ENCODE measurements at regions not wholly inside any gene's neighbourhood (a gene's known extent, or its start where the extent isn't known, plus 50 kb on each side); places are given as distances from the start of the nearest gene placed in this dataset.
"Not testable (repeated sequence)": the region's sequence is repeated elsewhere in the genome, so short reads cannot be mapped to it uniquely, and the experiment has no call there.

GRCh38 chr12:33026791-33027190 is 130.2 kb upstream of the PKP2 start:
- no peaks in the 10 kb centered on the region for H3K27me3 ChIP-seq (ENCODE audit: insufficient read depth, low read length, poor library complexity)
- no peaks in the 10 kb centered on the region for H3K9me3 ChIP-seq (ENCODE audit: insufficient read depth, low read length, severe bottlenecking)
- TF ChIP-seq CTCF (IDR thresholded peaks at IDR 0.05; ENCODE audit: borderline replicate concordance, extremely low read depth, low read length, poor library complexity, severe bottlenecking) (no peak), EZH2 (IDR thresholded peaks at IDR 0.05; ENCODE audit: borderline replicate concordance, low read depth, low read length, severe bottlenecking) (no peak)
- no peak overlapping the region for H2AFZ ChIP-seq (ENCODE audit: low read depth, low read length)
- H4K20me1 ChIP-seq (ENCODE audit: insufficient read depth, low read length), result no peaks in the 10 kb centered on the region
- no peak overlapping the region for H3K9ac ChIP-seq (ENCODE audit: low read depth, low read length)
- no peak overlapping the region for H3K27ac ChIP-seq (ENCODE audit: low read length)
- no peaks in the 10 kb centered on the region for H3K4me1 ChIP-seq (ENCODE audit: insufficient read depth, low read length)
- no peak overlapping the region for H3K4me2 ChIP-seq (ENCODE audit: insufficient read depth, low read length)
- DNase-seq, result no peak
- ATAC-seq (ENCODE audit: insufficient read depth, low read depth), result no peak
- H3K36me3 ChIP-seq (ENCODE audit: insufficient read depth, low read length), result no peaks in the 10 kb centered on the region
- no peak overlapping the region for H3K4me3 ChIP-seq (ENCODE audit: low read depth in 1 of 2, low read length in 2 of 2)
- H3K79me2 ChIP-seq (ENCODE audit: insufficient read depth, low read length), result no peaks in the 10 kb centered on the region

- ATAC-seq (ENCODE audit: insufficient read depth, low read depth); H3K4me3 ChIP-seq (ENCODE audit: low read depth in 1 of 2, low read length in 2 of 2); H3K9ac ChIP-seq (ENCODE audit: low read depth, low read length); H2AFZ ChIP-seq (ENCODE audit: low read depth, low read length); H3K27me3 ChIP-seq (ENCODE audit: insufficient read depth, low read length, poor library complexity); H3K79me2 ChIP-seq (ENCODE audit: insufficient read depth, low read length); DNase-seq; H3K4me2 ChIP-seq (ENCODE audit: insufficient read depth, low read length); H3K27ac ChIP-seq (ENCODE audit: low read length); H3K9me3 ChIP-seq (ENCODE audit: insufficient read depth, low read length, severe bottlenecking); H3K36me3 ChIP-seq (ENCODE audit: insufficient read depth, low read length); H4K20me1 ChIP-seq (ENCODE audit: insufficient read depth, low read length); H3K4me1 ChIP-seq (ENCODE audit: insufficient read depth, low read length): not testable (repeated sequence)
These were observed 126.1 kb upstream of the PKP2 start for GRCh38 chr12:33022724-33023123.

GRCh38 chr12:33017029-33017428 is 120.5 kb upstream of the PKP2 start:
- not testable (repeated sequence) for DNase-seq; H3K9ac ChIP-seq (ENCODE audit: low read depth, low read length); H4K20me1 ChIP-seq (ENCODE audit: insufficient read depth, low read length); H2AFZ ChIP-seq (ENCODE audit: low read depth, low read length); H3K36me3 ChIP-seq (ENCODE audit: insufficient read depth, low read length); H3K4me3 ChIP-seq (ENCODE audit: low read depth in 1 of 2, low read length in 2 of 2); H3K4me1 ChIP-seq (ENCODE audit: insufficient read depth, low read length); ATAC-seq (ENCODE audit: insufficient read depth, low read depth); H3K27me3 ChIP-seq (ENCODE audit: insufficient read depth, low read length, poor library complexity); H3K79me2 ChIP-seq (ENCODE audit: insufficient read depth, low read length); H3K27ac ChIP-seq (ENCODE audit: low read length); H3K4me2 ChIP-seq (ENCODE audit: insufficient read depth, low read length)
- peaks cover 14% of the 10 kb centered on the region for H3K9me3 ChIP-seq (ENCODE audit: insufficient read depth, low read length, severe bottlenecking)

- H2AFZ ChIP-seq (ENCODE audit: low read depth, low read length), result no peak overlapping the region
- no peak overlapping the region for H3K9ac ChIP-seq (ENCODE audit: low read depth, low read length)
- peaks cover 3% of the 10 kb centered on the region for H3K9me3 ChIP-seq (ENCODE audit: insufficient read depth, low read length, severe bottlenecking)
- no peaks in the 10 kb centered on the region for H3K79me2 ChIP-seq (ENCODE audit: insufficient read depth, low read length)
- ATAC-seq (ENCODE audit: insufficient read depth, low read depth) (no peak), DNase-seq (no peak)
- no peak overlapping the region for H3K27ac ChIP-seq (ENCODE audit: low read length)
- H4K20me1 ChIP-seq (ENCODE audit: insufficient read depth, low read length), result no peaks in the 10 kb centered on the region
- H3K36me3 ChIP-seq (ENCODE audit: insufficient read depth, low read length), result no peaks in the 10 kb centered on the region
- no peak overlapping the region for H3K4me2 ChIP-seq (ENCODE audit: insufficient read depth, low read length)
- no peak overlapping the region for H3K4me3 ChIP-seq (ENCODE audit: low read depth in 1 of 2, low read length in 2 of 2)
- H3K4me1 ChIP-seq (ENCODE audit: insufficient read depth, low read length), result no peaks in the 10 kb centered on the region
- H3K27me3 ChIP-seq (ENCODE audit: insufficient read depth, low read length, poor library complexity), result no peaks in the 10 kb centered on the region
- TF ChIP-seq EZH2 (IDR thresholded peaks at IDR 0.05; ENCODE audit: borderline replicate concordance, low read depth, low read length, severe bottlenecking) (no peak), CTCF (IDR thresholded peaks at IDR 0.05; ENCODE audit: borderline replicate concordance, extremely low read depth, low read length, poor library complexity, severe bottlenecking) (no peak)
These were observed 115.6 kb upstream of the PKP2 start for GRCh38 chr12:33012226-33012625.

Measured in DND-41 (cell line).